Endothelial cell of hepatic sinusoid (primary cell): ENCODE measurements at regions not wholly inside any gene's neighbourhood (a gene's known extent, or its start where the extent isn't known, plus 50 kb on each side); places are given as distances from the start of the nearest gene placed in this dataset.

ENCODE experiments used
- in situ Hi-C: cut with HindIII; loops from 2 replicates; pipeline ENCODE4 v1.10.0; 2017; ENCODE audit warnings: low sequenced_read_pairs

DNA sequence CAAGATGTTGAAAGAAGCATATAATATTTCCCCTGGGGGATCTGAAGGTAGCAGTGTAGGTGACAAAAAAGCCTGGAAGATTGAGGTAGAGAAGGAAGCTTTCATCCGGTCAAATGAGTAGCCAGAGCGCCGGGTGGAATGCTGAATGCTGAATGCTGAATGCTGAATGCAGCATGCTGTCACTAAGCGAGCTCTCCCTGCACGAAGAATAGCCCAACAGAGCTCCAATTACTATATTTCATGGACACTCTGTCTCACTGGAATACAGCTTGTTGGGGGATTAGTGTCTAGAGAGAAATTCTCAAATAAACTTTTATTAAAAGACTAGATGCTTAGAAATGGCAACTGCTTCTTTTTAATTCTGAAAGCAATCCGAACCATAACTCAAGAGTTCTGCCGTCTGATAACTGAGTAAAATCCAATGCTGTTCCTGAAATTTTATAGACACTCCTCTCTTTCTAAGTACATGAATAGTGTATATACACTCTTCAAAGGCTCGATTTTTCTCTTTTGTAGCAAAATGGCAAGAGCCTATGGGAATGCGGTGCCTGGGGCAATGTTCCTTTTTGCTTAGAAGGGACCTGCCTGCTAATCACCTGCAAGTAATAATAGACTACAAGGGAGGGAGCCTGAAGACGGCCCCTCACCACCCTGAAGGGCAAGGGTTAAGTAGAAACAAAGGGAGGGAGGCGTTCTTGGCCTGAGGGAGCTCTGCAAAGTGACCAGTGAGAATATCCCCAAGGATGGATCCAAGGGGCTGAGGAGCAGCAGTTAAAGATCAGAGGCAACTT lies 203.7 kb upstream of the ESRRG start:
- in situ Hi-C loops = no loop called here

DNA sequence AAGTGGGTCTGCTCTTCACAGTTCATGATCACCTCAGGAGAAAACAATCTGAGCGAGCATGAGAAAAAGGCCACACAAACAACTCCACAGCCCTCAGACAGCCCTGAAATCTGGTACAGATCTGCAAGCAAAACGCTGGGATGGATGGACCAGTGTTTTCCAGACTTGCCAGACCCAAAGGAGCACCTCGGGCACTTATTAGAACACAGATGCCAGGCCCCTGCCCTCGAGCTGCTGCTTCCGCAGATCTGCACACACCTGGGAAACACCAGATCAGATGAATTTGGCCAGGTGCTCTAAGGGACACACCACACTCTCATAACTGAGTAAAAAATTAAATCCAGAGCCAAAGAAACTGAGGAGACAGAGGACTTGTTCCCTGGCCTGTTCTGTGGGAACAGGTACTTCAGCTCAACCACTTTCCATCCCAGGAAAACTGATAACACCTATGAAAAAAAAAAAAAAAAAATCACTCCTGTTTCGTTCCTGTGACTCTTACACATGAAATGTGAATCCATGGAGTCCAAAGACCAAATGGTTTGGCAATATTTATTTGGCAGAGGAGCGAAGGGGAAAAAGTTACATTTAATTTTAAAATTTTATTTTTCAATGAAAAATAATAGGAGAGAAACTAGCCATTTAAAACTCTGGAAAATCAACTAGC lies 202.9 kb upstream of the ESRRG start:
- in situ Hi-C loops = no loop called here

DNA sequence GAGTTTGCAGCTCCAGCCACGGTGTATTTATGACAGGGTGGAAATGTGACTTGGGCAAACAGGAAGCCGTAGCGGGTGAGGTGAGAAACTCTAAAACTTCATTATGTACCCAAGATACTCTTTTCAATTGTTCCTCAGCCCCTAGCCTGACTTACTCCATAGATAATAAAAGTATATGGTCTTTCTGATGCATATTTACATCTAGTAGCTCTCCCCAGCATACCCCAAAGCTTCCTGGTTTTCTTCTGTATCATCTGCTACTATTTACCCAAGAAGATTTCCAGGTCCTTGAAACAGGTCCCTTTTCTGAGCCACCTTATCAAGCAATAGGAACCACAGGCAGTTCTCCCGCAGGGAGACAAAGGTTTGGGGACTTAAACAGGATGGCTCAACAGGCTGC lies 201.5 kb upstream of the ESRRG start:
- in situ Hi-C loops = no loop called here

DNA sequence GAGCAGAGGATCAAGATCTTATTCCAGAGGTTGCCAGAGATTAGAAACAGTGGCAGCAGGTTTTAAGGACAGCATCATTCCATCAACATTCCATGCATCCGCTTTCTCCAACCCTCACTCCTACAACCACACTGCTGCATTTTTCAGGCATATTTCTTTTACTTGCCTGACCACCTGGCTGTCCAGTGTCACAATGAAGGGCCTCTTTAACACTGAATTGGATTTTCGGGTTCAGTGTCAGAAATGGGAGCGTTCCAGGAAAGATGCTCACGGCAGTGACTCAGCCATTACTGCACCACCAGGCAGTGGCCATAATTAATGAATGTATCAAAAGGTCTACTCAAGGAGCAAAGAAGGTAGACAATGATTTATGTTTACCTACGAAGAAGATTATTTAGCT lies 200.4 kb upstream of the ESRRG start:
- in situ Hi-C loops = no loop called here

DNA sequence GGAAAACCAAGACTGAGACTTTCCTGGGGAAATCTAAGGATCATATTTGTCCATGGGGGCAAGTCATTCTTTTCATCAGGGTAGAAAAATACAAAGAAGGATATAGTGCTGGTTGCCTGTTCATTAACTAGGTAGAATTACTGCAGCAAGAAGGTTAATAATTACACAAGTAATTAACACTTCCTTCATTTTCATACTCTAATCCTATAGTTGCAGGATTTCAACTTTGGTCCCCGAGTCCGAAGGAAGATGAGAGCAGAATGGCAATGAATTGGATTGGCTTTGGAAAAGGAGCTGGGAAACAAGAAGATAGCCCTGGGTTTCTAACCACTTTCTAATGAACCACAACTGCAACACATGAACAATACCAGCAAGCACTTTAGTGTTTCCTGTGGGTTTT lies 199.2 kb upstream of the ESRRG start:
- in situ Hi-C loops = no loop called here

DNA sequence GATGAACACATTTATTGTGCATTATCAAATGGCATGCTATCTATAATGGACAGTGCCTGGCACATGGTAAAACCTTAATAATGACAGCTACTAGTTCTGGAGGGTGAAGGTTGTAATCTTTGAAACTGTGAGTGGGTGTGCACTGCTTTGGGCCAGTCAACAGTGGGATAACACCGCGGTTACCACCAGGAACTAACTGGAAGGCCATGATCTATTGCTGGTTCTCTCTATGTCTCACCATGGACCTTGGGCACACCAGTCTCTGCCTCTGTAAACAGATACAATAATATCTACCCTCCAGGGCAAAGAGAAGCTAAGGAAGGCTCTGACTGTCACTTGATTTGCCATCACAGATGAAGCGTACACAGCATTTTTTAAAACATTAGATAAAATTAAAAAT lies 198.6 kb upstream of the ESRRG start:
- in situ Hi-C loops = no loop called here

DNA sequence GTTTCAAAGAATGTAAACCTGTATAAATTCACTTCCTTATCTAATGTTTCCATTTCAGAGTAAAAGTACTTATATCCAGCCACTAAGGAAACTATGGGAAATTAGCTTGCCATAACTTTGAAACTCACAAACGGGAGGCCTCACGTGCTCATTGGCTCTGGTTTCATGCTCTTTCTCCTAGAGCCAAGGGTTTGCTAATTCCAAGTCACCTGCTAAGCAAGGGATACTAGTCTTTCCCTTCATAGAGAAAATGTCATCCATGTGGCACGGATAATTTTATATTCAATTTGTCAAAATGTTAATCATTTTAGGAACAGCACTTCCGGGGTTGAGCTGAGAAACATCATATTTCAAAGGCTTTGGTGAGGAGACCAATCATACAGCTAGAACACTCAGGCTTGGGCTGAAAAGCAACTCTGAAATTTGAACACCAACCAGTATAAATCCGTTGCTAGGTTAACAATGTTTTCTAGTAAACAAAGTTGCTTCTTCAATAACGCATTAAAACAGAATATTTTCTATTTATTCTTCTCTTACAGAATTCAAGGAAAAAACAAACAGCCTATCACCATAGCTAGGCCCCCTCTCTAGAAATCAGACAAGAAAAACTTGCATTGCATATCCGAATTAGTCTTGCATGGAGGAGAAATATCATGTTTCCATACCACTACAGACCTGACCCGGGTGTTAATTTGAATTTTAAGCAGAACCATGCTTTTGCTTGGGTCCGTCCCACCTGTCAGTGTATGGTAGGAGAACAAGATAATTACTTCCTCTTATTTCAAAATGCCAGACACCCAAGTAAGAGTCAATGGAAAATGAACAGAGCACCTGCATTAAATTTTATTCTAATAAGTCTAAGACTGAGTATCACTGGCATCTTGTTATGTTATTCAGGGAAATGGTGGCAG lies 196.1 kb upstream of the ESRRG start:
- in situ Hi-C loops = no loop called here

DNA sequence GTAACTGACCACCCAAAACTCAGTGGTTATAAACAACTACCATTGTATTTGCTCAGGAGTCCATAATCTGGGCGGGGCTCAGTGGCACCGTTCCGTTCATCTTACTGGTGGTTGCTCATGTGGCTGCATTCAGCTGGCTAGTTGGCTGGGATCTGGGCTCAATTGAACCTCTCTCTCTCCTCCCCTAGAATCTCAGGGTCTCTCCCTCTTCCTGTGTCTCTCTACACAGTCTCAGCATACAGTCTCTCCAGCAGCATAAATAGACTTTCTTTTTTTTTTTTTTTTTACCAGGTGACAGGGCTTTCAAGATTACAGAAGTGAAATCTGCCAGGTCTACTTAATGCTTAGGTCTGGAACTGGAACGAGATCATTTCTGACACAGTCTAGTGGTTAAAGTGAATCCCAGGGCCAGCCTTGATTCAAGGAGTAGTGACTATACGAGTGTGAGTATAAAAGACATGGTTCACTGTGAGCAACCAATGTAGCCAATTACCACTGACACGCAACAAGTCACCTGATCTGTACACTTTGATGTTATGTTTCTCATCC lies 193.7 kb upstream of the ESRRG start:
- in situ Hi-C loops = no loop called here

DNA sequence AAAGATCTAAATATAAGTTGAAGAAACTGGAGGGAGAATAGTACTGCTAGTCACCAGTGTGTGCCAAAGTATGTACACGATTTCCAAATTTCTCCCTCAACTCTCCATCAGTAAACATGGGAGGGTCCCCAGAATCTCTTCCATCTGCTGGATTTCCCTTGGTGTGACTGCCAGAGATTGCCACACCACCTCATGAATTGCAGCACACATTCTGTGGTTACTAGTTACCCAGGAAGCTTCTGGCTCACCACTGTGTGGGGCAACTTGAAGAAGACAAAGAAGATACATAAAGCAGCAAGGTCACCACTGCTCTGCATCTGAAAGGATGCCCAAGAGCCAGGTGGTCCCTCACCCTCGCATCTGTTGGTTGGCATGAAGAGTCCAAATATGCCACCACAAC lies 191.7 kb upstream of the ESRRG start:
- in situ Hi-C loops = no loop called here

DNA sequence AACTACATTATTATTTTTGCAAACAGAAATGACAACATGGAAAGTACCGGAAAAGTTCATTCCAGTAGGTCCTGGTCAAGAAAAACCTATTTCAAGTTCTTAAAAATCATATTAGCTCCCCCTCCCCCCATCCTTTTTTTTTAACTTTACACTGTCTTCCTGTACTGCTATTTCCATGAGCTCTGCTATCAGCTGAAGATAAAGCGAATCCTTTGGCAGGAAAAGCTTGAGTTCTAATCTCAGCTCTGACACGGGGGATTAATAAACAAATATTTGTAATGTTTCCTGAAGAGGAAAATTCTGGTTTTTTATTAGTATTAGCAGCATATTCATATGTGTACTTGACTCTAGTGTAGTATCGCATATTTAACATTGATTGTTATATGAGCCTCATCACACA lies 190.7 kb upstream of the ESRRG start:
- in situ Hi-C loops = no loop called here

DNA sequence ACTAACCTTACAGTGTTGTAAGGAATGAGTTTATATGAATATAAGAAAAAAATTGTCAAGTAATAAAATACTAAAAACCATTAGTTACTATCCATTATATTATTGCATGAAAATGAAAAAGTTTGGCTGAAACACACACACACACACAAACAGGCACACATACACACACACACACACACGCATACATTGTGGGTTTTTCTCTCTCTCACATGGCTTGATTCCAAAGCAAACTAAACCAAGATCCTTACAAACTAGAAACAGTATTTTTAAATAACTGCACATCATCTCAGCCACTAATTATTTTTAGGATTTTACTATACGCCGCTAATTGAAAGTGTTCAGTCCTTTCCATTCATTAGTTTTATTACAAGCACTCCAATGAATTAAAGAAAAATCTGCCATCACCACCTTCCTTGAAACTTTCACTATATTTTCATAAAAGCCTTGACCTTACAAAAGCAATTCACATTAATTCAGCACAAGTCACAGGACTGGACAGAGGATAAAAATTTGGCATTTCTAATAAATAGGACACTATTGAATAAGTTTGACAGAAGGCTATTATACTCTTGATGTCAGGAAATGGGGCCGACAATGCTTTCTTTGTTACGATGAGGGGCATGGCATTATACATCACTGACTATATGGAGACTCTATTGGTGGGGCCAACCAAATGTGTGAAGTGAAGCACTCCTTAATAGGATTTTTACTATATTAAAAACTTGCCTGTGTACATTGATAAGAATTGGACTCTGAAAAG lies 187.0 kb upstream of the ESRRG start:
- in situ Hi-C loops = no loop called here

DNA sequence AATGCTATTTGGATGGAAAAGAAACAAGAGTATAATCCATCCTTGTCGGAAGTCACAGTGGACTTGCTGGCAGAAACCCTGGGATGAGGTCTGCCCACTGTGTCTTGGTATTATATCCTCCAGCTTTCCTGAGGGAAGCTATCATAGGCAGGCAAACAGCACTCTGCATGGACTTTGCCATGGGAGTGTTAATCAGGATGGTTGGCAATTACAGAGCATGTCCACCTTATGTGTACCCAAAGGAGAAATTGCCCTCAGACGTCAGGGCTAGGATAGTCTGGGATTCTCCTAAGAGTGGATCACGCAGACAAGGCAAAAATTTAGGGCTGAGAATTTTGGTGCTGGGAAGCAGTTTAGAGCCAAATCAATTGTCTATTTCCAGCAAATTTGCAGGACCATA lies 184.9 kb upstream of the ESRRG start:
- in situ Hi-C loops = no loop called here

DNA sequence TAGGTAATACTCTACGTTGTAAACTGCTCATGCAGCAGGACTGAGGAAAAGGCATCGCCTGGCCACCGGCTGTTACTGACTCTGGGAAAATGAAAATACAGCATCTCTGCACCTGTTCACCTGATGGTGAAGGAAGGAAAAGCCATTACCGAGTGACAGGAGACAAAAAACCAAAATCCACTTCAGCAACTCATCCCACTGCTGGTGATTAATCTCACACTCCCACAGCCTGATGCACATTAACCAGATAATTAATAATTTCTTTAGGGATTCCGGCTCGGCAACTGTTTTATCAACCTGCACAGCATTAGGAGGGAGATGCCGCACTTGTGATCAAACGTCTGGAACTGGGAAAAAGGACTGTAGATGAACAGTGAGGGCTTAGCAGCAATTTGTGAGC lies 183.9 kb upstream of the ESRRG start:
- in situ Hi-C loops = no loop called here

DNA sequence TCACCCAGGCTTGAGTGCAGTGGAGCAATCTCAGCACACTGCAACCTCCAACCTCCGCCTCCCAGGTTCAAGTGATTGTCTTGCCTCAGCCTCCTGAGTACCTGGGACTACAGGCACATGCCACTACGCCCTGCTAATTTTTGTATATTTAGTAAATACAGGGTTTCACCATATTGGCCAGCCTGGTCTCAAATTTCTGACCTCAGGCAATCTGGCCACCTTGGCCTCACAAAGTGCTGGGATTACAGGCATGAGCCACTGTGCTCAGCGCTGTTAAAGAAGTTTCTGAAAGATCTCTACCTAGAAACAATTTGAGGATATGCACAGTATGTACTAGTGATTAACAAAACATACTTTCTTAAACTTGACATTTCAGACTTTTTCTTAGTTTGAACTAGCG lies 182.6 kb upstream of the ESRRG start:
- in situ Hi-C loops = no loop called here

DNA sequence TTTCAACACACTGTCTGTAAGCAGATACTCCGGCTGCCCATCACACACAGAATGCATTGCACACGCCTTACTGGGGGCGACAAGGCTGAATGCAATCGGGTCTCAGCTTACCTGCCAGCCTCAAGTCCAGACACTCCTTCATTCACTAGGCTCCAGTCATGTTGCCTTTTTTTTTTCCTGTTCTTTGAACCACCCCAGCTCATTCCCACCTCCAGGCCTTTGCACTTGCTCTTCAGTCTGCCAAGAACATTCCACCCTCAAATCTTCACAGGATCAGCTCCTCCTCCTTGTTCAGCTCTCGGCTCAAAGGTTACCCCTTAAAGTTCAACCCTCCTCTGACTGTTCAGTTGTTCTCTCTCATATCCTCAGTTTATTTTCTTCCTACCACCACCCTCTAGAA lies 181.9 kb upstream of the ESRRG start:
- in situ Hi-C loops = no loop called here

DNA sequence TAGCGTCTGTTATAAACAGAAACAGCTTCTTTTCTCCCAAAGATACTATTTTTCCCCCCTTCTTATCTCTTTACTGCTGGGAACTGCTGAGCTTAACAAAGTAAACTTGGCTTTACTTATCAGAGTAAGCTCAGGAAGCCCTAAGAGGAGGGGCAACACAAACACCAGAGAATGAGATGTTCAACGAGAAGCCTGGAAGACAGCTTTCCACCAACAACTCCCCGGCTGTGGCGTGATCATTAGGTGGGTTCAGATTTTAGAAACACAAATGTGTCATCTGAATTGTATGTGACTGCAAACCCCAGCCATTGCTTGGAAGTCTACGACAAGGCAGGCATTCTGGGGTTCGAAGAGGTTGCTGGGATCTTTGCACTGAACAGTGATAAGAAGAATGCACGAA lies 181.2 kb upstream of the ESRRG start:
- in situ Hi-C loops = no loop called here

DNA sequence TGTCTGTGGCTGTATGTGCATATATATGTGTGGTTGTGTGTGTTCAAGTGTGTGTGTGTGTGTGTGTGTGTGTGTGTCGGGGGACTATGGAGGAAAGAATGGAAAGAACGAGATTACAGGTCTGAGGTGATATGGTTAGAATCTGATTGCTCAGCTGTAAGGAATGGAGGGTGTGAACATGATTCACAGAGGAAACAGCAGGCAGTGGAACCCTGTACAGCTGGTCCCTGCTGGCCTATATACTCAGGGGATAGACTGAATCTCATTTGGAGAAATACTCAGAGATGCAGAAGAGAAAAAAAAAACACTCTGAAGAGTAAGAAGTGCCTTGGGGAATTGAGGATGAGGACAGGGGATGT lies 180.1 kb upstream of the ESRRG start:
- in situ Hi-C loops = no loop called here

DNA sequence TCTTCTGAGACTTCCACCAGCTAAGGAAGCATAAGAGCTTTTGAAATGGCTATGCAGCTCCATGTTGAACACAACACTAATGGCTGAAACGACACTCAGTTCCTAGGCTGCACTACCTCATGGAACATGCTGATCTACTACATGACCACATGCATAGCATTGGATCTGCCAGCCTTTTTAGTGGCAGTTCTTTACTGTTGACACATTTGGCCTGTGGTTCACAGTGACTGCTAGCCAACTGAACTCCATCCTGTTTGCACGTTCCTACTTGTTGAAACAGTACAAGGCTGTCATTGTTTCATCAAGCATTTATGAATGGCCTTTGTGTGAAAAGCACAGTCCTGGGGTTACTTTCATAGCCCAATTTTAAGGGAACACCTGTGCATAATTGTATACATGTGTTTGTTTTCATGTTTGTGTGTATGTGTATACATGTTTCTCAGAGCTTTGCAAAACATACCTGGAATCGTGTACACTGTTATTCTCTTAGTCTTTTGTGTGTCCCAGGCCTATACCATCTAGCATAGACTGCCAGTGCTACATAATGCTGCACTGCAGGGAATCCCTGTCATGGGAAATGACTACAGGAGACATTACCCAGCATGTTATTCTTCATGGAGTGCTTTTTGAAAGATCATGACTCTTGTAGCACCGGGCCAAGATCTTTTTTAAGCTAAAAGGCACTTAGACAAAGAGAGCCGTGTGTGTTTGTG lies 179.6 kb upstream of the ESRRG start:
- in situ Hi-C loops = no loop called here

DNA sequence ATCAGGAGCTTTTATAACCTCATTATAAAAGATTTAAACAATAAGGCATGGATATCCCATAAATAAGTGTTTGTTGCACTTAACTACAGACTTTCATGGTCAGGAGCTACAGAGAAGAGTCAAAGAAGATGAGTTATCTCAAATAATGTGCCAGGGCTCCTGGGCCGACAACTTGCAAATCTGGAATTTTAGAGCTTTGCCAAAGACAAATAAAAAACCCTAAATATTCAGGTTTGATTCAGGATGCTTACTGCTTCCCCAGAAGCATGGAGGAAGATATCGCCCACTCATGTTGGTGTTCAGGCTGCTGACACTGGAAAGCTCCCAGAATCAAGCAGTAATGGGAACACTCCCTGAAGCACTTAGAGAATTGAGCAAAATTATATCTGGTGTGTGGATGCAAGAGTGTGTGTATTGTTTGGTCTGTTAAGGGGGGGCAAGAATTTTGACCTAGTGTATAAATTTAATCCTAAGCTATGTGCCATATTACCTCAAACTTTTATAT lies 176.9 kb upstream of the ESRRG start:
- in situ Hi-C loops = no loop called here

DNA sequence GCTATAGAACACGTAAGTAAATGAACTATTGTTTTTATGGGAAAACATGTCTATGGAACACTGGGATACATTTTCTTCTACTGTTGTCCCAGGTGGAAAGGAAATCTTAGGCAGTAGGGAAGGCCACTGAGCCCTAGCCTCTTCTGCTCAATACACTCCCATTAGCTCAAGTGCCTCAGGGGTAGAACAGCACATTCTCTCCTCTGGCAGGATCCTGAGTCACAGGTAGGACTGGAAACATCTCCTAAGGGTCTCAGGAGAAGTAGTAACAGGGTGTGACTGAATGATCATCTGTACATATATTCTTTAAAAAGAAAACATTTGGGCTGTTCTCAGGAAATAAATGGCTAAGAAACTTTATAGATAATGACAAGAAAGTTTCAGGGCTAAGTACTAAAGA lies 175.6 kb upstream of the ESRRG start:
- in situ Hi-C loops = no loop called here
